GM18868 (cell line): ENCODE measurements at regions not wholly inside any gene's neighbourhood (a gene's known extent, or its start where the extent isn't known, plus 50 kb on each side); places are given as distances from the start of the nearest gene placed in this dataset.

ENCODE experiments used
- ATAC-seq: cut with Tn5 transposase; IDR thresholded peaks from one replicate; pipeline ENCODE4 v1.9.1; 2021; ENCODE audit warnings: mild to moderate bottlenecking, moderate library complexity; ENCODE audit not compliant: unreplicated experiment

- ATAC-seq = no peak
Observed at GRCh38 chr6:156464100-156464878, 312.9 kb upstream of the ARID1B start.

- no peak for ATAC-seq
Observed at GRCh38 chr6:156461647-156462046, 315.5 kb upstream of the ARID1B start.

- no peak for ATAC-seq
Observed at GRCh38 chr6:156457601-156458000, 319.6 kb upstream of the ARID1B start.

GRCh38 chr6:156455847-156456246, 321.3 kb upstream of the ARID1B start:
- ATAC-seq = no peak

GRCh38 chr6:156454867-156455266, 322.3 kb upstream of the ARID1B start:
- no peak for ATAC-seq

- no peak for ATAC-seq
Observed at GRCh38 chr6:156451726-156452125, 325.5 kb upstream of the ARID1B start.

- no peak for ATAC-seq
Observed at GRCh38 chr6:156451088-156451487, 326.1 kb upstream of the ARID1B start.

- no peak for ATAC-seq
Observed at GRCh38 chr6:156450421-156450820, 326.8 kb upstream of the ARID1B start.

- no peak for ATAC-seq
Observed at GRCh38 chr6:156449569-156449968, 327.6 kb upstream of the ARID1B start.

GRCh38 chr6:156449128-156449527, 328.1 kb upstream of the ARID1B start:
- no peak for ATAC-seq

GRCh38 chr6:156448579-156448978, 328.6 kb upstream of the ARID1B start:
- no peak for ATAC-seq

- ATAC-seq = no peak
Observed at GRCh38 chr6:156440688-156441087, 336.5 kb upstream of the ARID1B start.

- no peak for ATAC-seq
Observed at GRCh38 chr6:156438350-156438923, 338.7 kb upstream of the ARID1B start.

GRCh38 chr6:156437121-156437879, 339.9 kb upstream of the ARID1B start:
- no peak for ATAC-seq

- ATAC-seq = no peak
Observed at GRCh38 chr6:156434795-156435190, 342.4 kb upstream of the ARID1B start.

- no peak for ATAC-seq
Observed at GRCh38 chr6:156434049-156434794, 343.0 kb upstream of the ARID1B start.

GRCh38 chr6:156432543-156432942, 344.6 kb upstream of the ARID1B start:
- ATAC-seq = no peak

GRCh38 chr6:156430386-156430785, 346.8 kb upstream of the ARID1B start:
- ATAC-seq = no peak

- no peak for ATAC-seq
Observed at GRCh38 chr6:156427345-156427744, 349.8 kb upstream of the ARID1B start.

- ATAC-seq = no peak
Observed at GRCh38 chr6:156425359-156426020, 351.7 kb upstream of the ARID1B start.

- ATAC-seq = no peak
Observed at GRCh38 chr6:156423829-156424228, 353.3 kb upstream of the ARID1B start.
